Body of pancreas (tissue), 4 donors: ENCODE measurements at regions not wholly inside any gene's neighbourhood (a gene's known extent, or its start where the extent isn't known, plus 50 kb on each side); places are given as distances from the start of the nearest gene placed in this dataset.
"Not testable (repeated sequence)": the region's sequence is repeated elsewhere in the genome, so short reads cannot be mapped to it uniquely, and the experiment has no call there.

Source experiments
- POLR2A ChIP-seq, 3 donors: fragments of 450-650 bp; IDR thresholded peaks; one replicate each; pipeline ENCODE4 v1.6.1; 2016; ENCODE audit warnings: antibody characterized with exemption in 3 of 3, mild to moderate bottlenecking in 2 of 3
- TF ChIP-seq, protein P1 (sequence below), 7 experiments: fragments of 450-650 bp in 4 of 7; fragments of 200-600 bp in 3 of 7; sonication (generic) in 3 of 7; IDR thresholded peaks; one replicate each; pipeline ENCODE4 v1.5.1; 2016 to 2019; ENCODE audit warnings: antibody characterized with exemption in 7 of 7

- TF ChIP-seq, protein P1, sequence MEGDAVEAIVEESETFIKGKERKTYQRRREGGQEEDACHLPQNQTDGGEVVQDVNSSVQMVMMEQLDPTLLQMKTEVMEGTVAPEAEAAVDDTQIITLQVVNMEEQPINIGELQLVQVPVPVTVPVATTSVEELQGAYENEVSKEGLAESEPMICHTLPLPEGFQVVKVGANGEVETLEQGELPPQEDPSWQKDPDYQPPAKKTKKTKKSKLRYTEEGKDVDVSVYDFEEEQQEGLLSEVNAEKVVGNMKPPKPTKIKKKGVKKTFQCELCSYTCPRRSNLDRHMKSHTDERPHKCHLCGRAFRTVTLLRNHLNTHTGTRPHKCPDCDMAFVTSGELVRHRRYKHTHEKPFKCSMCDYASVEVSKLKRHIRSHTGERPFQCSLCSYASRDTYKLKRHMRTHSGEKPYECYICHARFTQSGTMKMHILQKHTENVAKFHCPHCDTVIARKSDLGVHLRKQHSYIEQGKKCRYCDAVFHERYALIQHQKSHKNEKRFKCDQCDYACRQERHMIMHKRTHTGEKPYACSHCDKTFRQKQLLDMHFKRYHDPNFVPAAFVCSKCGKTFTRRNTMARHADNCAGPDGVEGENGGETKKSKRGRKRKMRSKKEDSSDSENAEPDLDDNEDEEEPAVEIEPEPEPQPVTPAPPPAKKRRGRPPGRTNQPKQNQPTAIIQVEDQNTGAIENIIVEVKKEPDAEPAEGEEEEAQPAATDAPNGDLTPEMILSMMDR (IDR thresholded peaks at IDR 0.05) = not testable (repeated sequence)
- TF ChIP-seq POLR2A (IDR thresholded peaks at IDR 0.05) = not testable (repeated sequence)
Measured at GRCh38 chr2:193025556-193025955, 830.8 kb upstream of the TMEFF2 start.
